ENCODE measurements at regions not wholly inside any gene's neighbourhood (a gene's known extent, or its start where the extent isn't known, plus 50 kb on each side); places are given as distances from the start of the nearest gene placed in this dataset.
A peak's percentile ranks its signal among the peaks of the same experiment; 100 is the strongest.

DNA sequence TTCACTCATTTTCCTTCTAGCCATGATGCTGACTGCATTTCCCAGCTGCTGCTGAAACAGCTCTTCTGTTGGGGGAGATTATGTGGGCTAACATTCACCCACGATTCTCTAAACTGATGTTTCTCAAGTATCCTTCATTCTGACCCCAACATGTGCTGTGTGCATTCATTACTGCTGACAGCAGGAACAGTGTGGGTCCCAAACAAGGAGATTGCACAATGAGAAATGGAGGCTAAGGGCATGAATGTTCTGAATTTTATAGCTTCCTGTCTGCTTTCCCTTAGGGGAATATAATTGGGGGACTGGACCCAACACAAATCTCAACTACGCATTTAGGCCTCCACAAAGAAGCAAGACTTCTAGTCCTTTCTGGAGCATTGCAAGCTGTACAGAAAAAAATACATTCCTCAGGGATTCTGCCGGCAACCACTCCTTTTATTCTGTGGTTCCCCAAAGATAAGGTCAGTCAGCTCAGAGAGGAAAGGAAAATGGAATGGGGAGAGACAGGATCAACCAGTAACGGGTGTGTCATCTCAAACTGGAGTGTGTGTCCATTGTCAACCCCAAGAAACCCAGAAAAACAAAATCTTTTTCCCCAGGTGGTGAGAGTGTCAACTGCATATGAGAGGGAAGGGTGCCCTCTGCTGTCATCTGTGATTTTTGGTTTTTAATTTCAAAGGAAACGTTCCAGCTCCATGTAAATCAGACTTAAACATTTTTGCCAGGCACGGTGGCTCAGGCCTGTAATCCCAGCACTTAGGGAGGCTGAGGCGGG, 81.5 kb upstream of the EGFL6 start (continued):
- TF ChIP-seq SAP30 (IDR thresholded peaks at IDR 0.05; ENCODE audit: insufficient read depth, insufficient replicate concordance, low read length), result no peak
- TF ChIP-seq, protein P1, sequence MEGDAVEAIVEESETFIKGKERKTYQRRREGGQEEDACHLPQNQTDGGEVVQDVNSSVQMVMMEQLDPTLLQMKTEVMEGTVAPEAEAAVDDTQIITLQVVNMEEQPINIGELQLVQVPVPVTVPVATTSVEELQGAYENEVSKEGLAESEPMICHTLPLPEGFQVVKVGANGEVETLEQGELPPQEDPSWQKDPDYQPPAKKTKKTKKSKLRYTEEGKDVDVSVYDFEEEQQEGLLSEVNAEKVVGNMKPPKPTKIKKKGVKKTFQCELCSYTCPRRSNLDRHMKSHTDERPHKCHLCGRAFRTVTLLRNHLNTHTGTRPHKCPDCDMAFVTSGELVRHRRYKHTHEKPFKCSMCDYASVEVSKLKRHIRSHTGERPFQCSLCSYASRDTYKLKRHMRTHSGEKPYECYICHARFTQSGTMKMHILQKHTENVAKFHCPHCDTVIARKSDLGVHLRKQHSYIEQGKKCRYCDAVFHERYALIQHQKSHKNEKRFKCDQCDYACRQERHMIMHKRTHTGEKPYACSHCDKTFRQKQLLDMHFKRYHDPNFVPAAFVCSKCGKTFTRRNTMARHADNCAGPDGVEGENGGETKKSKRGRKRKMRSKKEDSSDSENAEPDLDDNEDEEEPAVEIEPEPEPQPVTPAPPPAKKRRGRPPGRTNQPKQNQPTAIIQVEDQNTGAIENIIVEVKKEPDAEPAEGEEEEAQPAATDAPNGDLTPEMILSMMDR (IDR thresholded peaks at IDR 0.05; ENCODE audit: control extremely low read depth in 1 of 3, insufficient read depth in 1 of 3, low read depth in 1 of 3, low read length in 3 of 3), result peak in 2 of 3 experiments; percentile 40 to 64; a peak in 3 of 4 replicates
- TF ChIP-seq BRCA1 (IDR thresholded peaks at IDR 0.05; ENCODE audit: low read depth, low read length), result no peak
- no peak for TF ChIP-seq CTBP2 (IDR thresholded peaks at IDR 0.05; ENCODE audit: borderline replicate concordance, insufficient read depth, insufficient read length, low read length)
- TF ChIP-seq MAFK (IDR thresholded peaks at IDR 0.05; ENCODE audit: low read depth, low read length), result no peak
- TF ChIP-seq POLR2AphosphoS5 (IDR thresholded peaks at IDR 0.05; ENCODE audit: low read depth, low read length), result no peak
- TF ChIP-seq HDAC2 (IDR thresholded peaks at IDR 0.05; ENCODE audit: borderline replicate concordance in 1 of 2, low read depth in 2 of 2, low read length in 2 of 2), result no peak
- TF ChIP-seq KDM4A (IDR thresholded peaks at IDR 0.05; ENCODE audit: low read depth, low read length, severe bottlenecking), result no peak
- TF ChIP-seq EZH2 (IDR thresholded peaks at IDR 0.05; ENCODE audit: low read depth, low read length, severe bottlenecking), result no peak
- TF ChIP-seq CREB1 (IDR thresholded peaks at IDR 0.05), result no peak
- TF ChIP-seq CEBPB (IDR thresholded peaks at IDR 0.05; ENCODE audit: low read depth, low read length), result 0 out of 2 replicates have a peak, but pooled peaks have one; percentile 15
- TF ChIP-seq CBX5 (IDR thresholded peaks at IDR 0.05; ENCODE audit: low read depth, low read length), result no peak
- no peak for TF ChIP-seq TAF1 (IDR thresholded peaks at IDR 0.05; ENCODE audit: low read depth, low read length)
- TF ChIP-seq ZNF274 (IDR thresholded peaks at IDR 0.05; ENCODE audit: borderline replicate concordance, extremely low read depth, low read length), result no peak
- no peak for TF ChIP-seq RBBP5 (IDR thresholded peaks at IDR 0.05; ENCODE audit: borderline replicate concordance, low read depth, low read length)
- no peak for TF ChIP-seq SUZ12 (IDR thresholded peaks at IDR 0.05; ENCODE audit: low read length)
- no peak for TF ChIP-seq SIN3A (conservative IDR thresholded peaks at IDR 0.05 in 1 of 2, IDR thresholded peaks at IDR 0.05 in 1 of 2; ENCODE audit: low read depth in 1 of 2, low read length in 2 of 2)
- TF ChIP-seq SRF (IDR thresholded peaks at IDR 0.05; ENCODE audit: low read depth, low read length), result peak; percentile 2; the same call in 1 of the 2 replicates
- no peak for TF ChIP-seq NANOG (IDR thresholded peaks at IDR 0.05; ENCODE audit: insufficient read depth, low read depth, low read length, poor library complexity, severe bottlenecking)
- no peak for TF ChIP-seq SIRT6 (IDR thresholded peaks at IDR 0.05; ENCODE audit: low read length)
- no peak for TF ChIP-seq ASH2L (IDR thresholded peaks at IDR 0.05; ENCODE audit: low read length)
- no peak for TF ChIP-seq POLR2A (IDR thresholded peaks at IDR 0.05; ENCODE audit: control extremely low read depth in 1 of 2, low read depth in 2 of 2, low read length in 2 of 2)

Data from H1 (cell line).